ENCODE measurements at regions not wholly inside any gene's neighbourhood (a gene's known extent, or its start where the extent isn't known, plus 50 kb on each side); places are given as distances from the start of the nearest gene placed in this dataset.

DNA sequence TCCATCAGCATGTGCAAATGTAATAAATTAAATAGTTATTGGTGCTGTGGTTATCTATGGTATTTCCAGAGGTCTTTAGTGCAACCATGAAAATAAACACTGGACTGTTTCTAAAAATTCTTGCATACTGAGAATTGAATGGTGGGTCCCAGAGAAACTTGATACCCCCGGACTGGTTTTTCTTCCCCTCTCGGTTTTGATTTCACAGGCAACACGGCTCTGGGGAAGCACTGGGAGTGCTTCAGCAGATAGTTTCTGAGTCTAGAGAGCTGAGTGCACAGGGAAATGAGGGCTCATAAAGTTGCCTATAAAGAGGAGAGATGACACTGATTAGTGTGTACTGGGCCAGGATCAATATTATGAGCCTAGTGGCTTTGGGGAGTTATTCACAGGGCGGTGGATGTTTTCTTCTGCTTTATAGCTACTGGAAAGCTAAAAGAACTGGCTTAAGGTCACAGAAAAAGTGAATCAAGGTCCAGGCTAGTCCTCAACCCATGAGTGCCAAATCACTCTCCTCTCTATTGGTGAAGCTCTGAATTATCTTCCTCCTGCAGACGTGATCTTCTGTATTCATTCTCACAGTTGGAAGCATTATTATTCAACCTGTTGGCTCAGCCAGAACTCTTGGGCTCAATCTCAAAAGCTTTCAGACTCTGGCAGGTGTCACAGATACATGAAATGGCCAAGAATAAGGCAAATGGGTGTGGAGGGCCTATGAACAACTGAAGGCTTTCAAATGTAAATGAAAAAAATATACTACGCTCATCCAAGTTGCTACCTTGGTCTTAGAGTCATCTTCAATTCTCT lies 170.2 kb upstream of the HMHB1 start:
- Histone ChIP-seq H3F3A (ENCODE audit: control insufficient read depth, insufficient read depth) (no peaks in the 10 kb centered on the region), H3K4me1 (ENCODE audit: control insufficient read depth, low read length) (peaks cover 8% of the 10 kb centered on the region), H4K20me1 (ENCODE audit: control insufficient read depth, insufficient read depth, low read depth, low read length) (no peaks in the 10 kb centered on the region), H3K27ac (ENCODE audit: low read depth, low read length) (no peak overlapping the region), H3K27me3 (ENCODE audit: control insufficient read depth, low read length) (no peaks in the 10 kb centered on the region), H3K4me2 (ENCODE audit: low read length) (no peak overlapping the region), H3K4me3 (ENCODE audit: low read length) (no peak overlapping the region), H3K36me3 (ENCODE audit: control insufficient read depth, low read length) (no peaks in the 10 kb centered on the region), H3K9me3 (ENCODE audit: control insufficient read depth, insufficient read depth, low read length) (no peaks in the 10 kb centered on the region), H3K79me2 (ENCODE audit: control insufficient read depth, low read length) (no peaks in the 10 kb centered on the region), H3K9me2 (replicated peaks; ENCODE audit: control insufficient read depth, low read length) (no peaks in the 10 kb centered on the region)
- TF ChIP-seq, protein P1, sequence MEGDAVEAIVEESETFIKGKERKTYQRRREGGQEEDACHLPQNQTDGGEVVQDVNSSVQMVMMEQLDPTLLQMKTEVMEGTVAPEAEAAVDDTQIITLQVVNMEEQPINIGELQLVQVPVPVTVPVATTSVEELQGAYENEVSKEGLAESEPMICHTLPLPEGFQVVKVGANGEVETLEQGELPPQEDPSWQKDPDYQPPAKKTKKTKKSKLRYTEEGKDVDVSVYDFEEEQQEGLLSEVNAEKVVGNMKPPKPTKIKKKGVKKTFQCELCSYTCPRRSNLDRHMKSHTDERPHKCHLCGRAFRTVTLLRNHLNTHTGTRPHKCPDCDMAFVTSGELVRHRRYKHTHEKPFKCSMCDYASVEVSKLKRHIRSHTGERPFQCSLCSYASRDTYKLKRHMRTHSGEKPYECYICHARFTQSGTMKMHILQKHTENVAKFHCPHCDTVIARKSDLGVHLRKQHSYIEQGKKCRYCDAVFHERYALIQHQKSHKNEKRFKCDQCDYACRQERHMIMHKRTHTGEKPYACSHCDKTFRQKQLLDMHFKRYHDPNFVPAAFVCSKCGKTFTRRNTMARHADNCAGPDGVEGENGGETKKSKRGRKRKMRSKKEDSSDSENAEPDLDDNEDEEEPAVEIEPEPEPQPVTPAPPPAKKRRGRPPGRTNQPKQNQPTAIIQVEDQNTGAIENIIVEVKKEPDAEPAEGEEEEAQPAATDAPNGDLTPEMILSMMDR (IDR thresholded peaks at IDR 0.05; ENCODE audit: low read depth, low read length, poor library complexity, severe bottlenecking), result no peak
- TF ChIP-seq EZH2phosphoT487 (IDR thresholded peaks at IDR 0.05; ENCODE audit: borderline replicate concordance, low read length), result no peak

DNA sequence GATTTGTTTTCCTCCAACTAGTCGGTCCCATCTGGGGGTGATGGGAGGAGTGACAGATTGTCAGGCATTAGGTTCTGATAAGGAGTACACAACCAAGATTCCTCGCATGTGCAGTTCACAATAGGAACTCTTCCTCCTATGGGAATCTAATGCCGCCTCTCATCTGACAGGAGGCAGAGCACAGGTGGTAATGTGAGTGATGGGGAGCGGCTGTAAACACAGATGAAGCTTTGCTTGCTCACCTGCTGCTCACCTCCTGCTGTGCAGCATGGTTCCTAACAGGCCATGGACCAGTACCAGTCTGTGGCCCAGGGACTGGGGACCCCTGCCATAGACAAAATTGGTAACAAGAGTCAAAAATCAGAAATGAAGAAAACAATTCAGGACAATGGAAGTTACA lies 173.3 kb upstream of the HMHB1 start:
- no peaks in the 10 kb centered on the region for H3F3A ChIP-seq (ENCODE audit: control insufficient read depth, insufficient read depth)
- no peaks in the 10 kb centered on the region for H3K27me3 ChIP-seq (ENCODE audit: control insufficient read depth, low read length)
- H3K4me2 ChIP-seq (ENCODE audit: low read length), result no peak overlapping the region
- no peaks in the 10 kb centered on the region for H3K9me2 ChIP-seq (replicated peaks; ENCODE audit: control insufficient read depth, low read length)
- TF ChIP-seq EZH2phosphoT487 (IDR thresholded peaks at IDR 0.05; ENCODE audit: borderline replicate concordance, low read length), result no peak
- TF ChIP-seq, protein P1 (IDR thresholded peaks at IDR 0.05; ENCODE audit: low read depth, low read length, poor library complexity, severe bottlenecking), result no peak
- no peaks in the 10 kb centered on the region for H3K9me3 ChIP-seq (ENCODE audit: control insufficient read depth, insufficient read depth, low read length)
- H4K20me1 ChIP-seq (ENCODE audit: control insufficient read depth, insufficient read depth, low read depth, low read length), result no peaks in the 10 kb centered on the region
- no peak overlapping the region for H3K4me3 ChIP-seq (ENCODE audit: low read length)
- H3K36me3 ChIP-seq (ENCODE audit: control insufficient read depth, low read length), result no peaks in the 10 kb centered on the region
- peaks cover 8% of the 10 kb centered on the region for H3K4me1 ChIP-seq (ENCODE audit: control insufficient read depth, low read length)
- H3K27ac ChIP-seq (ENCODE audit: low read depth, low read length), result no peak overlapping the region
- no peaks in the 10 kb centered on the region for H3K79me2 ChIP-seq (ENCODE audit: control insufficient read depth, low read length)

GRCh38 chr5:143636931-143637528 lies 174.9 kb upstream of the HMHB1 start:
- Histone ChIP-seq H3K4me1 (ENCODE audit: control insufficient read depth, low read length) (peaks cover 8% of the 10 kb centered on the region), H3K4me2 (ENCODE audit: low read length) (no peak overlapping the region), H3K4me3 (ENCODE audit: low read length) (no peak overlapping the region), H3F3A (ENCODE audit: control insufficient read depth, insufficient read depth) (no peaks in the 10 kb centered on the region), H3K27me3 (ENCODE audit: control insufficient read depth, low read length) (no peaks in the 10 kb centered on the region), H3K27ac (ENCODE audit: low read depth, low read length) (no peak overlapping the region), H3K36me3 (ENCODE audit: control insufficient read depth, low read length) (no peaks in the 10 kb centered on the region), H4K20me1 (ENCODE audit: control insufficient read depth, insufficient read depth, low read depth, low read length) (no peaks in the 10 kb centered on the region), H3K9me3 (ENCODE audit: control insufficient read depth, insufficient read depth, low read length) (no peaks in the 10 kb centered on the region), H3K9me2 (replicated peaks; ENCODE audit: control insufficient read depth, low read length) (no peaks in the 10 kb centered on the region), H3K79me2 (ENCODE audit: control insufficient read depth, low read length) (no peaks in the 10 kb centered on the region)
- TF ChIP-seq, protein P1 (IDR thresholded peaks at IDR 0.05; ENCODE audit: low read depth, low read length, poor library complexity, severe bottlenecking), result no peak
- no peak for TF ChIP-seq EZH2phosphoT487 (IDR thresholded peaks at IDR 0.05; ENCODE audit: borderline replicate concordance, low read length)

All from DOHH2 (cell line).